Endothelial cell (in vitro differentiated cells): ENCODE measurements at regions not wholly inside any gene's neighbourhood (a gene's known extent, or its start where the extent isn't known, plus 50 kb on each side); places are given as distances from the start of the nearest gene placed in this dataset.

Experiments used
- DNase-seq: peaks from one replicate; pipeline ENCODE4 v3.0.0; 2021; ENCODE audit warnings: low spot score
- H3K27ac Mint-ChIP-seq: one replicate; pipeline ENCODE4 v1.8.0; 2021; ENCODE audit warnings: mixed read lengths, inconsistent platforms; ENCODE audit not compliant: unreplicated experiment
- H3K27me3 Mint-ChIP-seq: one replicate; pipeline ENCODE4 v1.8.0; 2021; ENCODE audit warnings: mild to moderate bottlenecking, moderate library complexity, mixed read lengths, inconsistent platforms; ENCODE audit not compliant: unreplicated experiment
- H3K36me3 Mint-ChIP-seq: one replicate; pipeline ENCODE4 v1.8.0; 2021; ENCODE audit warnings: mild to moderate bottlenecking, low read depth, mixed read lengths, inconsistent platforms; ENCODE audit not compliant: unreplicated experiment
- H3K4me1 Mint-ChIP-seq: one replicate; pipeline ENCODE4 v1.8.0; 2021; ENCODE audit warnings: mild to moderate bottlenecking, mixed read lengths, inconsistent platforms; ENCODE audit not compliant: unreplicated experiment
- H3K4me3 Mint-ChIP-seq: one replicate; pipeline ENCODE4 v1.8.0; 2021; ENCODE audit warnings: mild to moderate bottlenecking, mixed read lengths, inconsistent platforms; ENCODE audit not compliant: unreplicated experiment
- H3K9me3 Mint-ChIP-seq: one replicate; pipeline ENCODE4 v1.8.0; 2021; ENCODE audit warnings: mixed read lengths, inconsistent platforms; ENCODE audit not compliant: unreplicated experiment
- TF ChIP-seq, protein P1 (sequence below): fragments of 200-600 bp; sonication (generic); IDR thresholded peaks from one replicate; pipeline ENCODE4 v1.5.0; 2021; ENCODE audit warnings: antibody characterized with exemption; ENCODE audit not compliant: unreplicated experiment

DNA sequence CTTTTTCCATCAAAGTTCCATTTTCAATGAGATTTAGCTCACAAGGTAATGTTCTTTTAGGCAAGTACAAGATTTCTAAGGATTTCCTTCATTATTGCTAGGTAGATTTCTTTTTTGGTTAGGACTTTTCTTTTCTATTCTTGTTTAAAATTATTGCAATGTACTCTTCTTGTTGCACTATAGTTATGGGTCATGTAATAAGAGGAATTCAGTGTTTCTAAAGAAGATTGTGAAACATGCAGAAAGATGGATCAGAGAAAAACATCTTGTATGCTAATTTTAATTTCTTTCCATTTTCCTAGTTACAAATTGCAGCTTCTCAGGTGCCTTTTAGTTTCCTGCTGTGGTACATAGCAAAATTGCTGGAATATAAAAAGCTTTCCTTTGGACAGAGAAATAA is 56.1 kb downstream of the BTG1 start:
- no peak for DNase-seq
- H3K27me3 Mint-ChIP-seq = peaks cover 2% of the 10 kb centered on the region
- TF ChIP-seq, protein P1, sequence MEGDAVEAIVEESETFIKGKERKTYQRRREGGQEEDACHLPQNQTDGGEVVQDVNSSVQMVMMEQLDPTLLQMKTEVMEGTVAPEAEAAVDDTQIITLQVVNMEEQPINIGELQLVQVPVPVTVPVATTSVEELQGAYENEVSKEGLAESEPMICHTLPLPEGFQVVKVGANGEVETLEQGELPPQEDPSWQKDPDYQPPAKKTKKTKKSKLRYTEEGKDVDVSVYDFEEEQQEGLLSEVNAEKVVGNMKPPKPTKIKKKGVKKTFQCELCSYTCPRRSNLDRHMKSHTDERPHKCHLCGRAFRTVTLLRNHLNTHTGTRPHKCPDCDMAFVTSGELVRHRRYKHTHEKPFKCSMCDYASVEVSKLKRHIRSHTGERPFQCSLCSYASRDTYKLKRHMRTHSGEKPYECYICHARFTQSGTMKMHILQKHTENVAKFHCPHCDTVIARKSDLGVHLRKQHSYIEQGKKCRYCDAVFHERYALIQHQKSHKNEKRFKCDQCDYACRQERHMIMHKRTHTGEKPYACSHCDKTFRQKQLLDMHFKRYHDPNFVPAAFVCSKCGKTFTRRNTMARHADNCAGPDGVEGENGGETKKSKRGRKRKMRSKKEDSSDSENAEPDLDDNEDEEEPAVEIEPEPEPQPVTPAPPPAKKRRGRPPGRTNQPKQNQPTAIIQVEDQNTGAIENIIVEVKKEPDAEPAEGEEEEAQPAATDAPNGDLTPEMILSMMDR = no peak
- no peak overlapping the region for H3K4me3 Mint-ChIP-seq
- peaks cover 3% of the 10 kb centered on the region for H3K4me1 Mint-ChIP-seq
- H3K27ac Mint-ChIP-seq = no peak overlapping the region
- H3K9me3 Mint-ChIP-seq = no peaks in the 10 kb centered on the region
- H3K36me3 Mint-ChIP-seq = no peaks in the 10 kb centered on the region

DNA sequence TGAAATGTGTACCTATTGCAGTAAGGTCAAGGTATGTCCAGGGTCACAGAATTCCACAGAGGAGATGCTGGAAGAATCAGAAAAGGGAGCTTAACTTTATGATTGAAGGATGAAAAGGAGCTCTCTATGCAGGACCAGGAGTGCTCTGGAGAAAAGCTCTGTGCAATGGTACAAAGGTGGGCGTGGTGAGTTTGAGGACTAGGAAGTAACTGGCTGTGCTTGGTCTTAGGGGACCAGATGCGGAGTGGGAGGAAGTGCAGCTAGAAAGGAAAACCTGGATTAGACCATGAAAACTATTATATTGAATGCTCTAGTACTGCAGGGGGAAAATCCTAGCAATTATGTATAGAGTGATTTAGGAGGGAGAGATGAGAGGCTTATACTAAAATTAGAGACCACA is 56.8 kb downstream of the BTG1 start:
- no peaks in the 10 kb centered on the region for H3K9me3 Mint-ChIP-seq
- H3K36me3 Mint-ChIP-seq = no peaks in the 10 kb centered on the region
- no peak overlapping the region for H3K4me3 Mint-ChIP-seq
- no peak for DNase-seq
- H3K4me1 Mint-ChIP-seq = peaks cover 3% of the 10 kb centered on the region
- TF ChIP-seq, protein P1 = no peak
- H3K27ac Mint-ChIP-seq = no peak overlapping the region
- H3K27me3 Mint-ChIP-seq = peaks cover 2% of the 10 kb centered on the region

DNA sequence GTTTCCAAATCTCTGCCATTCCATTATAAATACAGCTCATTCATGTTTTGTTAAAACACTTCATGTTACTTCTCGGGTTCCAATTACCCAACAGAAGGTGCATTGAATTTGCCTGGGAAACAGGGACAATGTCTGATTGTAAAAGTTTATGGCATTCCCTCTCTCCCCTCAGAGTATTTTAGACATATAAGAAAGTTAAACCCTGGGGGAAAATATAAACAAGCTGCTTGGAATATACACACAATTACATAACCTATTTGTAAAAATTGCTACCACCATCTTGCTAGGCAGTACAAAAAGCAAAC is 60.0 kb downstream of the BTG1 start:
- H3K27ac Mint-ChIP-seq = no peak overlapping the region
- TF ChIP-seq, protein P1 = no peak
- DNase-seq = no peak

GRCh38 chr12:92085040-92085735 is 60.5 kb downstream of the BTG1 start:
- no peaks in the 10 kb centered on the region for H3K36me3 Mint-ChIP-seq
- peaks cover 2% of the 10 kb centered on the region for H3K27me3 Mint-ChIP-seq
- H3K9me3 Mint-ChIP-seq = no peaks in the 10 kb centered on the region
- TF ChIP-seq, protein P1 = no peak
- peaks cover 3% of the 10 kb centered on the region for H3K4me1 Mint-ChIP-seq
- DNase-seq = no peak
- H3K27ac Mint-ChIP-seq = no peak overlapping the region
- H3K4me3 Mint-ChIP-seq = no peak overlapping the region

More for the DNA sequence above, 60.0 kb downstream of the BTG1 start:
- H3K4me1 Mint-ChIP-seq = peaks cover 3% of the 10 kb centered on the region
- H3K4me3 Mint-ChIP-seq = no peak overlapping the region
- H3K27me3 Mint-ChIP-seq = peaks cover 2% of the 10 kb centered on the region
- no peaks in the 10 kb centered on the region for H3K36me3 Mint-ChIP-seq
- H3K9me3 Mint-ChIP-seq = no peaks in the 10 kb centered on the region

GRCh38 chr12:92080911-92081285 is 64.7 kb downstream of the BTG1 start:
- TF ChIP-seq, protein P1 = no peak
- H3K36me3 Mint-ChIP-seq = no peaks in the 10 kb centered on the region
- peaks cover 2% of the 10 kb centered on the region for H3K27me3 Mint-ChIP-seq
- no peaks in the 10 kb centered on the region for H3K9me3 Mint-ChIP-seq
- no peak for DNase-seq
- no peak overlapping the region for H3K4me3 Mint-ChIP-seq
- H3K27ac Mint-ChIP-seq = no peak overlapping the region
- peaks cover 2% of the 10 kb centered on the region for H3K4me1 Mint-ChIP-seq
